Astrocyte (in vitro differentiated cells and primary cell): ENCODE measurements at regions not wholly inside any gene's neighbourhood (a gene's known extent, or its start where the extent isn't known, plus 50 kb on each side); places are given as distances from the start of the nearest gene placed in this dataset.

ENCODE experiments used
- DNase-seq: peaks from one replicate; pipeline ENCODE4 v3.0.0-alpha.2; 2010; ENCODE audit warnings: low read depth
- FAIRE-seq: peaks from 2 replicates; lab custom pipeline; 2011; peaks lifted over from hg19 to GRCh38; lab: Jason Lieb, UNC
- H2AFZ ChIP-seq: 2 replicates; pipeline ENCODE4 v1.6.0; 2012; ENCODE audit warnings: low read depth, low read length, inconsistent platforms
- H3K27ac ChIP-seq: 2 replicates; pipeline ENCODE4 v1.5.1; 2011; ENCODE audit warnings: low read depth, low read length, inconsistent platforms
- H3K27me3 ChIP-seq: 2 replicates; pipeline ENCODE4 v1.6.0; 2011; ENCODE audit warnings: low read length, inconsistent platforms; ENCODE audit not compliant: insufficient read depth
- H3K36me3 ChIP-seq: 2 replicates; pipeline ENCODE4 v1.5.1; 2011; ENCODE audit warnings: low read length, inconsistent platforms; ENCODE audit not compliant: insufficient read depth
- H3K4me1 ChIP-seq: 2 replicates; pipeline ENCODE4 v1.5.1; 2011; ENCODE audit warnings: low read length, inconsistent platforms; ENCODE audit not compliant: insufficient read depth
- H3K4me2 ChIP-seq: 2 replicates; pipeline ENCODE4 v1.6.0; 2012; ENCODE audit warnings: low read length, inconsistent platforms
- H3K4me3 ChIP-seq: 2 replicates; pipeline ENCODE4 v1.5.1; 2011; ENCODE audit warnings: low read depth, mild to moderate bottlenecking, low read length, inconsistent platforms; ENCODE audit not compliant: insufficient read depth
- H3K79me2 ChIP-seq: 2 replicates; pipeline ENCODE4 v1.6.0; 2012; ENCODE audit warnings: mild to moderate bottlenecking, low read length, inconsistent platforms; ENCODE audit not compliant: insufficient read depth
- H3K9ac ChIP-seq: 2 replicates; pipeline ENCODE4 v1.6.0; 2012; ENCODE audit warnings: mild to moderate bottlenecking, low read length, inconsistent platforms
- H3K9me3 ChIP-seq: 2 replicates; pipeline ENCODE4 v1.5.1; 2012; ENCODE audit warnings: low read depth, mild to moderate bottlenecking, low read length, inconsistent platforms; ENCODE audit not compliant: insufficient read depth
- H4K20me1 ChIP-seq: 2 replicates; pipeline ENCODE4 v1.6.0; 2012; ENCODE audit warnings: low read length, inconsistent platforms; ENCODE audit not compliant: insufficient read depth
- H3K27ac Mint-ChIP-seq: one replicate; pipeline ENCODE4 v1.8.0; 2021; ENCODE audit warnings: mild to moderate bottlenecking, mixed read lengths; ENCODE audit not compliant: unreplicated experiment
- H3K27me3 Mint-ChIP-seq: one replicate; pipeline ENCODE4 v1.8.0; 2021; ENCODE audit warnings: low read depth, mixed read lengths; ENCODE audit not compliant: unreplicated experiment
- H3K36me3 Mint-ChIP-seq: one replicate; pipeline ENCODE4 v1.8.0; 2021; ENCODE audit warnings: low read depth, mixed read lengths; ENCODE audit not compliant: unreplicated experiment
- H3K4me1 Mint-ChIP-seq: one replicate; pipeline ENCODE4 v1.8.0; 2021; ENCODE audit warnings: low read depth, mixed read lengths; ENCODE audit not compliant: unreplicated experiment
- H3K4me3 Mint-ChIP-seq: one replicate; pipeline ENCODE4 v1.8.0; 2021; ENCODE audit warnings: mild to moderate bottlenecking, moderate library complexity, mixed read lengths; ENCODE audit not compliant: unreplicated experiment
- H3K9me3 Mint-ChIP-seq: one replicate; pipeline ENCODE4 v1.8.0; 2021; ENCODE audit warnings: mild to moderate bottlenecking, mixed read lengths; ENCODE audit not compliant: unreplicated experiment
- EZH2 ChIP-seq: IDR thresholded peaks from 2 replicates; pipeline ENCODE4 v1.6.1; 2012; ENCODE audit warnings: mild to moderate bottlenecking, low read length, inconsistent platforms; ENCODE audit not compliant: insufficient read depth
- TF ChIP-seq, protein P1 (sequence below): IDR thresholded peaks from 2 replicates; pipeline ENCODE4 v1.5.1; 2011; ENCODE audit warnings: low read depth, mild to moderate bottlenecking, inconsistent platforms, low read length, moderate library complexity; ENCODE audit not compliant: insufficient read depth

GRCh38 chr20:1803061-1803931 is 91.9 kb upstream of the SIRPA start:
- H3K4me1 ChIP-seq = peaks cover 8% of the 10 kb centered on the region
- H3K79me2 ChIP-seq = no peaks in the 10 kb centered on the region
- H3K36me3 Mint-ChIP-seq = no peaks in the 10 kb centered on the region
- H3K4me3 ChIP-seq = peak overlapping the region; percentile 54
- H3K9ac ChIP-seq = peak overlapping the region; percentile 70
- H4K20me1 ChIP-seq = no peaks in the 10 kb centered on the region
- H3K4me1 Mint-ChIP-seq = peaks cover 15% of the 10 kb centered on the region
- H2AFZ ChIP-seq = peak overlapping the region; percentile 71
- H3K27me3 ChIP-seq = no peaks in the 10 kb centered on the region
- no peaks in the 10 kb centered on the region for H3K9me3 ChIP-seq
- H3K9me3 Mint-ChIP-seq = no peaks in the 10 kb centered on the region
- no peak for FAIRE-seq
- TF ChIP-seq, protein P1, sequence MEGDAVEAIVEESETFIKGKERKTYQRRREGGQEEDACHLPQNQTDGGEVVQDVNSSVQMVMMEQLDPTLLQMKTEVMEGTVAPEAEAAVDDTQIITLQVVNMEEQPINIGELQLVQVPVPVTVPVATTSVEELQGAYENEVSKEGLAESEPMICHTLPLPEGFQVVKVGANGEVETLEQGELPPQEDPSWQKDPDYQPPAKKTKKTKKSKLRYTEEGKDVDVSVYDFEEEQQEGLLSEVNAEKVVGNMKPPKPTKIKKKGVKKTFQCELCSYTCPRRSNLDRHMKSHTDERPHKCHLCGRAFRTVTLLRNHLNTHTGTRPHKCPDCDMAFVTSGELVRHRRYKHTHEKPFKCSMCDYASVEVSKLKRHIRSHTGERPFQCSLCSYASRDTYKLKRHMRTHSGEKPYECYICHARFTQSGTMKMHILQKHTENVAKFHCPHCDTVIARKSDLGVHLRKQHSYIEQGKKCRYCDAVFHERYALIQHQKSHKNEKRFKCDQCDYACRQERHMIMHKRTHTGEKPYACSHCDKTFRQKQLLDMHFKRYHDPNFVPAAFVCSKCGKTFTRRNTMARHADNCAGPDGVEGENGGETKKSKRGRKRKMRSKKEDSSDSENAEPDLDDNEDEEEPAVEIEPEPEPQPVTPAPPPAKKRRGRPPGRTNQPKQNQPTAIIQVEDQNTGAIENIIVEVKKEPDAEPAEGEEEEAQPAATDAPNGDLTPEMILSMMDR = no peak
- no peak for TF ChIP-seq EZH2
- H3K36me3 ChIP-seq = no peaks in the 10 kb centered on the region
- H3K27me3 Mint-ChIP-seq = no peaks in the 10 kb centered on the region
- peak overlapping the region; percentile 80 for H3K4me3 Mint-ChIP-seq
- peak overlapping the region; percentile 54 for H3K27ac Mint-ChIP-seq
- H3K4me2 ChIP-seq = peak overlapping the region; percentile 91
- no peak overlapping the region for H3K27ac ChIP-seq
- DNase-seq = peak; percentile 68

- DNase-seq (peak; percentile 57), FAIRE-seq (no peak)
Measured at GRCh38 chr20:1802385-1803060, 92.7 kb upstream of the SIRPA start.

More at GRCh38 chr20:1802385-1803060, 92.7 kb upstream of the SIRPA start:
- TF ChIP-seq, protein P1 = peak; percentile 50
- no peak for TF ChIP-seq EZH2
- H4K20me1 ChIP-seq = no peaks in the 10 kb centered on the region
- Mint-ChIP-seq H3K36me3 (no peaks in the 10 kb centered on the region), H3K27me3 (no peaks in the 10 kb centered on the region), H3K4me3 (peak overlapping the region; percentile 79), H3K4me1 (peaks cover 15% of the 10 kb centered on the region), H3K27ac (peak overlapping the region; percentile 54), H3K9me3 (no peaks in the 10 kb centered on the region)
- peaks cover 8% of the 10 kb centered on the region for H3K4me1 ChIP-seq
- H2AFZ ChIP-seq = peak overlapping the region; percentile 71
- H3K27me3 ChIP-seq = no peaks in the 10 kb centered on the region
- no peaks in the 10 kb centered on the region for H3K79me2 ChIP-seq
- H3K4me2 ChIP-seq = peak overlapping the region; percentile 91
- no peaks in the 10 kb centered on the region for H3K36me3 ChIP-seq
- H3K9ac ChIP-seq = peak overlapping the region; percentile 70
- no peaks in the 10 kb centered on the region for H3K9me3 ChIP-seq
- peak overlapping the region; percentile 54 for H3K4me3 ChIP-seq
- H3K27ac ChIP-seq = no peak overlapping the region
